NT2/D1 (cell line): ENCODE measurements at regions not wholly inside any gene's neighbourhood (a gene's known extent, or its start where the extent isn't known, plus 50 kb on each side); places are given as distances from the start of the nearest gene placed in this dataset.

ENCODE experiments used
- DNase-seq: peaks from one replicate; pipeline ENCODE4 v3.0.0-alpha.2; 2011; ENCODE audit warnings: low read depth, low spot score
- H3K27me3 ChIP-seq: 2 replicates; pipeline ENCODE4 v1.6.0; 2011; ENCODE audit warnings: mild to moderate bottlenecking; ENCODE audit not compliant: insufficient read length, insufficient read depth
- H3K36me3 ChIP-seq: 2 replicates; pipeline ENCODE4 v1.6.1; 2011; ENCODE audit warnings: mild to moderate bottlenecking, low read length, mixed read lengths; ENCODE audit not compliant: insufficient read depth, insufficient read length
- H3K4me1 ChIP-seq: 2 replicates; pipeline ENCODE4 v1.5.1; 2011; ENCODE audit not compliant: insufficient read depth, insufficient read length
- H3K4me3 ChIP-seq: 2 replicates; pipeline ENCODE4 v1.5.1; 2011; ENCODE audit warnings: low read depth; ENCODE audit not compliant: insufficient read length
- H3K9ac ChIP-seq: 2 replicates; pipeline ENCODE4 v1.6.0; 2011; ENCODE audit warnings: low read depth; ENCODE audit not compliant: insufficient read length
- H3K9me3 ChIP-seq: 2 replicates; pipeline ENCODE4 v1.5.1; 2011; ENCODE audit warnings: mild to moderate bottlenecking, low read length; ENCODE audit not compliant: insufficient read depth
- SUZ12 ChIP-seq: IDR thresholded peaks from 2 replicates; pipeline ENCODE4 v1.6.1; 2011; ENCODE audit not compliant: insufficient read length, insufficient read depth; ENCODE audit errors: extremely low read depth
- YY1 ChIP-seq: IDR thresholded peaks from 2 replicates; pipeline ENCODE4 v1.6.1; 2011; ENCODE audit not compliant: insufficient read length, insufficient read depth
- ZNF274 ChIP-seq: IDR thresholded peaks from 2 replicates; pipeline ENCODE4 v1.6.1; 2011; ENCODE audit warnings: mild to moderate bottlenecking, low read depth, low read length

- Histone ChIP-seq H3K27me3 (no peaks in the 10 kb centered on the region), H3K36me3 (peaks cover 47% of the 10 kb centered on the region), H3K4me1 (peaks cover 4% of the 10 kb centered on the region)
Measured at GRCh38 chr5:124650147-124650561, 96.3 kb downstream of the ZNF608 start.

GRCh38 chr5:124649491-124650146 lies 96.8 kb downstream of the ZNF608 start:
- H3K9me3 ChIP-seq: no peaks in the 10 kb centered on the region; the same call in 1 of the 2 replicates
- peaks cover 4% of the 10 kb centered on the region for H3K4me1 ChIP-seq
- DNase-seq: no peak
- TF ChIP-seq ZNF274 (no peak), YY1 (no peak), SUZ12 (no peak)
- H3K9ac ChIP-seq: no peak overlapping the region
- no peak overlapping the region for H3K4me3 ChIP-seq
- H3K36me3 ChIP-seq: peaks cover 50% of the 10 kb centered on the region
- no peaks in the 10 kb centered on the region for H3K27me3 ChIP-seq

More at GRCh38 chr5:124650147-124650561, 96.3 kb downstream of the ZNF608 start:
- H3K4me3 ChIP-seq: no peak overlapping the region
- no peaks in the 10 kb centered on the region; the same call in 1 of the 2 replicates for H3K9me3 ChIP-seq
- TF ChIP-seq SUZ12: no peak
- no peak for TF ChIP-seq YY1
- TF ChIP-seq ZNF274: no peak
- no peak overlapping the region for H3K9ac ChIP-seq
- no peak for DNase-seq

- H3K4me3 ChIP-seq: no peak overlapping the region
- DNase-seq: no peak
- H3K36me3 ChIP-seq: peaks cover 51% of the 10 kb centered on the region
- no peak for TF ChIP-seq ZNF274
- TF ChIP-seq SUZ12: no peak
- no peak for TF ChIP-seq YY1
- no peak overlapping the region for H3K9ac ChIP-seq
- H3K4me1 ChIP-seq: peaks cover 4% of the 10 kb centered on the region
- H3K9me3 ChIP-seq: no peaks in the 10 kb centered on the region; the same call in 1 of the 2 replicates
- no peaks in the 10 kb centered on the region for H3K27me3 ChIP-seq
Measured at GRCh38 chr5:124648902-124649467, 97.5 kb downstream of the ZNF608 start.

GRCh38 chr5:124647352-124647751 lies 99.1 kb downstream of the ZNF608 start:
- H3K4me3 ChIP-seq: no peak overlapping the region
- peaks cover 4% of the 10 kb centered on the region for H3K4me1 ChIP-seq
- no peak for DNase-seq
- no peaks in the 10 kb centered on the region; the same call in 1 of the 2 replicates for H3K9me3 ChIP-seq
- H3K9ac ChIP-seq: no peak overlapping the region
- TF ChIP-seq ZNF274 (no peak), SUZ12 (no peak), YY1 (no peak)
- H3K36me3 ChIP-seq: peaks cover 62% of the 10 kb centered on the region
- H3K27me3 ChIP-seq: no peaks in the 10 kb centered on the region

- no peak overlapping the region for H3K9ac ChIP-seq
- TF ChIP-seq ZNF274 (no peak), YY1 (no peak), SUZ12 (no peak)
- no peaks in the 10 kb centered on the region for H3K27me3 ChIP-seq
- no peak overlapping the region for H3K4me3 ChIP-seq
- H3K4me1 ChIP-seq: no peaks in the 10 kb centered on the region
- no peak for DNase-seq
- peaks cover 71% of the 10 kb centered on the region for H3K36me3 ChIP-seq
- no peaks in the 10 kb centered on the region for H3K9me3 ChIP-seq
Measured at GRCh38 chr5:124645396-124645795, 101.0 kb downstream of the ZNF608 start.

- TF ChIP-seq ZNF274 (no peak), YY1 (no peak), SUZ12 (no peak)
- DNase-seq: no peak
- H3K27me3 ChIP-seq: no peaks in the 10 kb centered on the region
- no peak overlapping the region for H3K4me3 ChIP-seq
- H3K9me3 ChIP-seq: no peaks in the 10 kb centered on the region
- no peaks in the 10 kb centered on the region for H3K4me1 ChIP-seq
- no peak overlapping the region for H3K9ac ChIP-seq
- peaks cover 74% of the 10 kb centered on the region for H3K36me3 ChIP-seq
Measured at GRCh38 chr5:124644582-124644981, 101.9 kb downstream of the ZNF608 start.

GRCh38 chr5:124644138-124644537 lies 102.3 kb downstream of the ZNF608 start:
- no peak for TF ChIP-seq YY1
- TF ChIP-seq SUZ12: no peak
- no peak for TF ChIP-seq ZNF274
- Histone ChIP-seq H3K4me1 (no peaks in the 10 kb centered on the region), H3K4me3 (no peak overlapping the region), H3K9me3 (no peaks in the 10 kb centered on the region), H3K27me3 (no peaks in the 10 kb centered on the region), H3K9ac (no peak overlapping the region), H3K36me3 (peaks cover 70% of the 10 kb centered on the region)
- DNase-seq: no peak
